ENCODE measurements at regions not wholly inside any gene's neighbourhood (a gene's known extent, or its start where the extent isn't known, plus 50 kb on each side); places are given as distances from the start of the nearest gene placed in this dataset.

DNA sequence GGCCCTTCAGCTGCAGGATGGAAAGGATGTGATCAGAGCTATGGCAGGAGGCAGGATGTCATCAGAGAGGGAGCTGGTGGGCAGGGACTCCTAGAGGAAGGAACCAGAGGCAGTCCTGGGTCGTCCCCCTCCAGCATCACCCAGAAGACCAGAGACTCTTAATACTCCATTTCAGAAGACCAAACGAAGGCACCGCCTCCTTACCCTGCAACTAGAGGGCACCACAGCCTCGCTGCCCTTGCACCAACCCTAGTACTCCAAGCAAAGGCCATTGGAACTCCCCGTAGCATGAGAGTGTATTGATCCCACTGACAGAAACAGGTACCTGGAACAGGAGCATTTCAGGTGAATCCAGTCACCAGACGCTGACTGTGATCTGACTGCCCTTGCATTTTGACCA is 598.1 kb downstream of the NPHP4 start:
- no peak for DNase-seq

DNA sequence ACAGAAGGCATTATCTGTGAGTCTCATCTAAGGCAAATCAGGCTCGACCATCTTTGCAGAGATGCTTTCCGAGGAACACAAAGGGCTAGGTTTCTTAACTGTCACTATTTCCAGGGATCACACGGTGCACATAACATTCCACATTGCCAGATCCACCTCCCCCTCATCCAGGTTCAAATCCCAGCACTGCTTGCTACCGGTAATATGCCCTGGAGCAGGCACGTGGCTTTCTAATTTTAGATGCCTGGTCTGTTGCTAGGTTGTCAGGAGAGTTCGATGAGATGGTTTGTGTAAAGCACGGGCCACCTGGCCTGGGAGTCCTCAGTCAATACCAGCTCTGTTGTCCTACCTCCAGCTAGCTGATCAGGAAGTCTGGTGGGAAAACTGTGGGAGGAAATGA is 598.6 kb downstream of the NPHP4 start:
- no peak for DNase-seq

DNA sequence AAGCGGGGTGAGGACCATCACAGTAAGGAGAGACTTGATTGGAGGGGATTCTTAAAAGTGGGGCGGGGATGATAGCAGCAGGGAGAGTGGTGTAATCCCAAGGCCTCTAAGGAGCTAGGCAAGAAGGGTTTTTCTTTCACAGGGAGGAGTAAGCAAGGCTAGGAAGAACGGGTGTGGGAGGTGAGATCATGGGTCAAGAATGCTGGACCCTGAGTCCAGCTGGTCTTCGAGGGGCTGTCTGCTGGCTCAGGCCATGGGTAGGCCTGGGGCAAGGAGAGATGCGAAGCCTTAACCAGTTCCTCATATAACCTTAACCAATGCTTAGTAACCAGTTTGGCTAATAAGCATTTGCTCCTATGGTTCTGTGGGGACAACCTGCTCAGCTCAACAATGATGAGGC is 599.1 kb downstream of the NPHP4 start:
- DNase-seq: no peak

- no peak for DNase-seq
Measured at GRCh38 chr1:5391725-5392124, 600.5 kb downstream of the NPHP4 start.

DNA sequence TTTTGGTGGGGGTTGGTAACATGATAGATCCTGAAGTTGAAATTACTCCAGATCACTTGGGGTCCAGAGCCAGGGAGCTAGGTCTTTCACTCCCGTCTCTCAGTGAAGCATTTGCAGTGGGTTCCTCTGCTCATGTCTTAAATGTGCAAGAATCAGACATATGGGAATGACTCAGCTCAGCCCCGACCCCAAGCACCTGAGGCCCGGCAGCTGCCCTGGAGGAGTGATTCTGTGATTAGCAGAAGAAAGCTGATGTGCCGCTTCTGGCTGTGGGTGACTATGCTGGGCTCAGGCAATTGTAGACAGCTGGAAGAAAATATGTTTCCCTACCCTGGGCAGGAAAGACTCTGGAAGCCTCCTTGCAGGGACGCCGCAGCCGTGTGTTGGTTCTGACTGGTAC is 601.7 kb downstream of the NPHP4 start:
- no peak for DNase-seq

DNA sequence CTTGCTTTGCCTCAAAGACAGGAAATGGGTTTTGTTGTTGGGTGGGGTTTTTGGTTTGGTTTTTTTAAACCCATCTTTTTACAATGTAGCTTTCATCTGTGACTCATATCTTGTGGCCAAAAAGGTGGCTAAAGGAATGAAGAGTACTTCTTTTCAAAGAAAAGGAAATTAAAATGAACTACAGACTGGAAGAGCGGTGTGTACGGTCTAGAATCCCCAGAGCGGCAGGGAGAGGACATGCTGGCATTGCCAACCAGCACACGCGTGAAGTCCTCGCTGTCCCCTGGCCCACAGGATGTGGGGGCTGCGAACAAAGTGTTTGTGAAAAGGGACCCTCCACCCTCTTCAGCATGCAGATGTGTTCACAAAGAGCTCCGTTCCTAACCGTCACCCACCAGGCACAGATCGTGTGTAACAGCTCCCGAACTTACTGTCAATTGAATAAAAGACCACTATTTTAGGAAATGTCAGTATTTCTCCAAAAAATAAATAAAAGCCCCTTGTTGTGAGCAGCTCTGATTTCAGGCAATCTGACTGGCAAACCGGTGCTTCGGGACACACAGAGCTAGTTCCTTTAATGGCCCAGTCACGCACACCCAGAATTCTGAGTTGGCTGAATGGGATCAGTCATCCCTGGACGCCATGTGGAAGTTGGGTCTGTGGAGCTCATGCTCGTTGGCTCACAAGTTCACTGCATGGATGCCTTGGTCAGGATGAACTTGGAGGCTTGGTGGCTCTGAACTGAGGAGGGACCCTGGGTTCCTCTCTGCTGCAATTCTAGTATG is 602.9 kb downstream of the NPHP4 start:
- DNase-seq: no peak

GRCh38 chr1:5388622-5389021 is 603.6 kb downstream of the NPHP4 start:
- no peak for DNase-seq

GRCh38 chr1:5386371-5386770 is 605.9 kb downstream of the NPHP4 start:
- DNase-seq: no peak

DNA sequence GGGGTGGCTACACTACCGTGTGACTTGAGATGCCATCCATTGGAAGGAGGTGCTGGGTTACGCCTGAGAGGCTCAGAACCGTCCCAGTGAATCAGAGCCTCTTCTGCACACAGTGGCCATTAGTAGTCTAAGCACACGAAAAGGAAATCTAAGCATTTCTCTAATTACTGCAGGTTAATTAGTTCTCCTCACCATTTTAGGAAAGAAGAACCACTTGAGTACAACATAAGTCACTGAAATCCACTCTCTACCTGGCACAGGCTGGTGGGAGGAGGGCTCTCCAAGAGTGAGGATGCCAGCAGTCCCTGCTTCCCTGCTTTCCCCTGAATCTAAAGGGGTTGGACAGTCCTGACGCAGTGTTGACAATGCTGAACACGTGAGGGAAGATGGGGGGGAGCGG is 606.3 kb downstream of the NPHP4 start:
- no peak for DNase-seq

DNA sequence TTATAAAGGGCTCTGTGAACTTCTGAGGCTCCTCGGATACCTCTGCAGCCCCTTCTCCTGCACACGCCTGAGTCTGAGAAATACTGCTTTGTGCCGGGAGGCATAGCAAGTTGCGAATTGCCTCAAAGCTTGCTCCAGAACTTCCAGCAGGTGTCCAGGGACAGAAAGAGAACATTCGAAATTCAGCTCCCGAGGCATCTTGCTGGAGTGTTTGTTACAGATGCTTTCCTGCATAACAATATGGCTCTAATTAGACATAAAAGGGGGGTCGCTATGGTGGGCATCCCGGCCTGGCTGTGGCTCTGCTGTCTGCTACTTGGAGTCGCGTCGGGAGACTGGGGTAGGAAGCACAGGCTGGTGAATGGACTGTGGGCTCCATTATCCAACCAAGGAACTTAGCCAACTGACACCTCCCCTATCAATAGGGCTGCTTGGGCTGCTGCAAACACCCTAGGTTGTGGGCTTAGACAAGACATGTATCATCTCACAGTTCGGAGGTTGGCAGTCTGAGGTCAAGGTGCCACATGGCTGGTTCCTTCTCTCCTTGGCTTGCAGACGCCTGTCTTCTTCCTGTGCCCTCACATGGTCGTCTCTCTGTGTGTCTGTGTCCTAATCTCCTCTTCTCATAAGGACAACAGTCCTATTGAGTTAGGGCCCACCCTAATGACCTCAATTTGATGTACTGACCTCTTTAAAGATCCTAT is 607.0 kb downstream of the NPHP4 start:
- no peak for DNase-seq

GRCh38 chr1:5381491-5381890 is 610.7 kb downstream of the NPHP4 start:
- DNase-seq: no peak

DNA sequence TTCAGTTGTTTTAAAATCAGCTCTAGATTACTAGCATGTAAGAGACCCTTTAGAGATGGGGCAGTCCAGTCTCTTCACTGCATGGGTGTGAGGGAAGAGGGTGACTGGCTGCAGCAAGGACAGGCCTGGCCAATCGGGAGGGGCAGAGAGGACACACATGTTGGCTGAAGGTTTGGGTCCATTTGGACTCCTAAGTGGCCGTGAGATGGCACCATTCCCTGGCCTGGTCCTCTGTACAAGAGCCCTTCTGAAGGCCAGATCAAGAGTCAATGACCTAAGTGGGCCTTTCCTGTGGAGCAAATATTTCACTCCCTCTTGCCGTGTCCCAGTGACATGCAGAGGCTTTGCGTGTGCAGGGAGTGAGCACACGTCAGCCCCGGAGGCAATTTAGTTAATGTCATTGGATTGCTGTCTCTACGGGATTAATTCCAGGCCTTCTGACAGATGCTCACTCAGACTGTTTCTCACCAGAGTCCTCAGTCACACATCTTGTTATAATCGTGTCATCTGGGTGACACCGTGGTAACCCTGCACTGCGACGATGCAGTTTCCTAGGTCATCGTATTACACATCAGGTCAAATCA is 613.0 kb downstream of the NPHP4 start:
- DNase-seq: no peak

GRCh38 chr1:5376538-5377247 is 615.5 kb downstream of the NPHP4 start:
- no peak for DNase-seq

DNA sequence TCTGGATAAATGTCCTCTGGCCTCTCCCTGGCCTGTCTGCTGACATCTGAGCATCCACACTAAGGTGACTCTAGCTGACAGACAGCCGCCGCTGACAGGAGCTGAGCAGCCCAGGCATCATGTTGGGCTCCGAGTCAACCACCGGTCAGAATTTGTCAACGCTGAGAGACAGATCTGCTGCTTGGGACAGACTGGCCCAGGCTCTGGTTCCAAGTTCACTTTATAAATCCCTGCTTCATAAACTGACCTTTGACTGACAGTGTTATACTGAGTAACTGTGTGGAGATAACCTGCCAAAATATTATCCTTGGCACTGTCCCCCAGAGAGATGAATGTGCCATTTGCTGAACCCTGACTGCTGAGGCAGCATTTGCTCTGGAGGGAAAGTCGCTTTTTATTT is 616.7 kb downstream of the NPHP4 start:
- no peak for DNase-seq

GRCh38 chr1:5374192-5374591 is 618.0 kb downstream of the NPHP4 start:
- no peak for DNase-seq

DNA sequence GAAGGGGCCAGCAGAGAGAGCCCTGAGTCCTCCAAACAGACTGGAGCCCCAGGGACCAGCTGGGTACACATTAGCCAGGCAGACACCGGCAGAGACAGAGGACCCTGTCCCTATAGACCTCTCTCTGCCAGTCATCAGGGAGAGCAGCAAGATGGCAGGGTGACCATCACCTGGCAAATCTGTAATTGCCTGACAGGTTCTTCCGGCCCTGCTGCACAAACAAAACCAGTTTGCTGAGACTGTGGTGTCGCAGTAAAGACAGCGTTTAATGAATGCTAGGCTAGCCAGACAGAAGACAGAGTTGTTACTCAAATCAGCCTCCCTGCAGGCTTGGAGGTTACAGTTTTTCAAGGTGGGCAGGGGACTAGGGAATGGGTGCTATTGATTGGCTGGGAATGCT is 618.9 kb downstream of the NPHP4 start:
- no peak for DNase-seq

DNA sequence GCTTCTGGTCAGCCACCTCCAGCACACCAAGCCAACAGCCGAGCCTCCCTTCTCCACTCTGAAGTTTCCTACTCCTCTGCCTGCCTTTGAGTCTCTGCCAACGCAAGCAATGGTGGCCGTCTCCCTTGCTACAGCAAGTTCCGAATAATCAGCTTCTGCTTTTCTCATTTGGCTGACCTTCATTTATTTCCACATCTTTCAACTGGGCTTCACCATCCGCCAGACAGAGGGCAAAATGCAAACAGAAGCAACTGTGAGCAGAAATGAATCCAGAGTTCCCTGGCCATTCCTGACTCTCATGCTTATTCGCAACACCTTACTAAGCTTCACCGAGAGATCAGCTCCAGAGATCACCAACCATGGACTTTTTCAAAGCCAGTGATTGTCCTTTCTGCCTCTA is 621.0 kb downstream of the NPHP4 start:
- no peak for DNase-seq

DNA sequence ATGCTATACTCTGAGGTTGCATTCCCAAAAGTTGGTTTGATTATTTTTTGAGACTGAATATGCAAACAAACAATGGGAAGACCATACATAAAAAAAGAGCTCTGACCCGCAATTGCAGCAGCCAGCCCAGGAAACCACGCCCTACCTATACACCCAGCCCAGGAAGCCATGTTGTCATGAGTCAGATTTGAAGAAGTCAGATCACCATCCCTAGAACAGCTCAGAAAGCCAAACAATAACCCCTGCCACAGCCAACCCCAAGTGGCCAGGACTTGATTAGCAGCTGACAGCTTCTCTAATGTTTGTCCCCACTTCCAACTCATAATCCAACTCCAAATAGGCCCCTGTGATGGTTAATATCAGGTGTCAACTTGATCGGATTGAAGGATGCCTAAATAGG is 621.9 kb downstream of the NPHP4 start:
- no peak for DNase-seq

- DNase-seq: peak; percentile 61
Measured at GRCh38 chr1:5369223-5369622, 623.0 kb downstream of the NPHP4 start.

DNA sequence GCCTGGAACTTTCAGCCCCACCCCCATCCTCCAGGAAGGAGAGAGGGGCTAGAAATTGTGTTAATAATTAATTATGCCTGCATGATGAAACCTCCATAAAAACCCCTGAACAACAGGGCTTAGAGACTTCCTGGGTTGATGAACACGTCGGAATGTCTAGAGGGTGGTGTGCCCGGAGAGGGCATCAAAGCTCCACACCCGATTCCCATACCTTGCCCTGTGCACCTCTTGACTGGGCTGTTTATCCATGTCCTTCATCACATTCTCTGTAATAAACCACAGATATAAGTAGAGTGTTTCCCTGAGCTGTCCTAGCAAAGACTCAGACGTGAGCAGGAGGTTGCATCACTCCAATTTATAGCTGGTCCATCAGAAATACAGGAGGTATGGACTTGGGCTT is 624.0 kb downstream of the NPHP4 start:
- no peak for DNase-seq

DNA sequence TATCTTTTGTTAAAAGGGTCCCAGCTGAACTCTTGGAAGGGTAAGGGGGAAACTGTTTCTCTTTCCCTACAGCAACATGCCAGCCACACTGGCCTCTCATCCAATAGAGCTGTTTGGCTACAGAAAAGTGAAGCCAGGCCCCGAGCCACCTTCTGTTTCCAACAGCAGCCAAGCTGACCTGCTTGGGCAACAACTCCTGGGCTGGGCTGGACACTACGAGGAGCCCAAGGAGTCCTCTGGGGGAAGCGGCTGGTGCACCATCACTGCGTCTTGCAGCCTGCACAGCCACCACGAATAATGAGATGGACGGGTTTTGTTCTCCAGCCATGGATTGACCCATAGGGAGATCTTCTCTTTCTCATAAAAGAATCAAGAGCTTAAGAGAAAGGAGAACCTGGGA is 624.9 kb downstream of the NPHP4 start:
- DNase-seq: no peak

DNA sequence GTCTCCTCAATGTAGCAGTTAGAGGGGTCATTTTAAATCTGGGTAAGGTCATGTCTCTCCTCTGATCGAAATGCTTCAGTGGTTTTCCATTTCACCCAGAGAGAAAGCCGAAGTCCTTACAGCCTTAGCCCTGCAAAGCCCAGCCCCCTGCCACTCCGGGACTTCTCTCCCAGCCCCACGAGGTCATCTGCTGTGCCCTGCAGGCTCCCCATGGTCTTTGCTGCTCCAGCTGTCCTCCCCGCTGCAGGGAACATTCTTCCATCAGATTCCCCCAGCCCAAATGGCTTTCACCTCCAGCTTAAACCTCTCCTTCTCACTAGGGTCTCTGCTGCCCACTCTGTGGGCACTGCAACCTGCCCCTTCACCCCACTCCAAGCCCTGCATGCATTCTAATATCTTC is 626.5 kb downstream of the NPHP4 start:
- DNase-seq: no peak

- no peak for DNase-seq
Measured at GRCh38 chr1:5364591-5364990, 627.6 kb downstream of the NPHP4 start.

DNA sequence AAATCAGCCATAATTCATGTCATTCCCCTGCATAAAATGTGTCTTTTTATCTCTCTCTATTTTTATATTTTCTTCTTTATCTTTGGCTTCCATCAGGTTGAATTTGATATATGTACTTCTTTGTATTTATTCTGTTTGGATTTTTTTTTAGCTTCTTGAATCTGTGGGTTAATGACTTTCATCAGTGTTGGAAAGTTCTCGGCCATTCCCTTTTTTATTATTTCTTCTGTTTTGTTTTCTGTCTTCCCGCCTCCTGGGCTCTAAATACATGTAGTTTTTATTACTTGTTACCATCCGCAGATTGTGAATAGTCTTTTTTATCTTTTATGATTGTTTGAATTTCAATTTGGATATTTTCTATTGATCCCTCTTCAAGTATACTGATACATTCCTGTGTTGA is 637.5 kb downstream of the NPHP4 start:
- DNase-seq: no peak

All from NCI-H1105 (cell line).